ENCODE measurements at regions not wholly inside any gene's neighbourhood (a gene's known extent, or its start where the extent isn't known, plus 50 kb on each side); places are given as distances from the start of the nearest gene placed in this dataset.

DNA sequence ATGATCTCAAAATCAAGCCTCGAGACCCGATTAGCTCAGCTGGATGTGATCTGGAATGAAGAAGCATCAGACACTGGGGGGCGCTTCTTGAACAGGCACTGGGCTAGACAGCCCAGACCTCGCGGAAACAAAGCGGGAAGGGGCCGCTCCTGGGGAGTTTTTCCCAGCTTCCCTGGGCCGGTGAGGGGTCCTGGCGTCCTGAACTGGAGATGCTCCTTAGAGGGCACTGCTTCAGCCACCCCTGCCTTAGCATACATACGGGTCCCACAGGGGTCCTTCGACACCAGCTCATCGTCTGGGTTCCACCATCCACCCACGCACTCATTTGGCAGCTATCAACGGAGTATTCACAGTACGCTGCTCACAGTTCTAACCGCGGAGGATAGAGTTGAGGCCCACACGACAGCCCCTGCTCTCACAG lies 146.7 kb downstream of the TSN start:
- no peak for ATAC-seq

DNA sequence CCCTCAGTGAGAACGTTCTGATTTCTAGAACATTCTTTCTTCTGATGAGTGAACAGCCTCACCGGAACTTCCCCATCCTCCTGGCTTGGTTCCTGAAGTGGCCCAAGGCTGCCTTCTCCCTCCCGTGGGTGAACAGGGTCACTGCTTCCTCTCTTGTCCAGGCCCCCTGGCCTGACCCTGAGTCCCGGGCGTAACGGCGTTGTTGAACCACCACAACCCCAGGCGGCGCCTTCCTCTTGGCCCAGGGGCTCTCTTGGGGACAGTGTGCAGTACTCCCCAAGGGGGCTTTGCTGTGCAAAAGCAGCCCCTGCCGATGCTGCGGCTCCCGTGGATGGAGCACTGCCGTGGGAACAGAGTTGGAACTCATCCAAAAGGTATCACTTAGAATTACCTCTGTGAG lies 147.2 kb downstream of the TSN start:
- ATAC-seq, result no peak

DNA sequence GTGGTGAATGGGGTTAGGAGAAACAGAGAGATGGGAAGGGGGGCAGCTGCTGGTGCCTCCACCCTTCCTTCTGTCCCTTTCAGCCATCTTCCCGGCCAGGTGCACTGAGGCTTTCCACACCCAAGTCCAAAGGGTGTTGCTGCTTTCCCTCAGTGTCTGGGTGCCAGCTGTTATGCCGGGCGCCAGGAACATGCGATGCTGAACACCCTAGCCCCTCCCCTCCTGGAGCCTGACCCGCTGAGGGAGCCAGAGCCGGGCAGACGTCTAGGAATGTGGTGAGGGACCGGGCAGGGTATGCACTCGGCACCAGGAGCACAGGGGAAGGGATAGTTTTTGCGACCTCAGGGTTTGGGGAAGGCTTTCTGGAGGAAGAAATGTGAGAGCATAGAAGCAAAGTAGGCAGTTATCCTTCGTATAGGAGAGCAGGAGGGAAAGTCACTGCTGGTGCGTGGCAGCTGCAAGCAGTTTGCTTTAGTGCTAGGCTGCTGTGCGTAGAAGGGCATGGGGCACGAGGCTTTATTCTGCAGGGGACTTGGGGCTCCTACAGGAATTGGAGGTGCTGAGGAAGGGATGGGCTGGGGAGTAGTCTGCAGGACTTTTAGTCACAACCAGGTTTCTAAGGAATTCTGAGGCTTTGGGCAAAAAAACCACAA lies 147.7 kb downstream of the TSN start:
- no peak for ATAC-seq

DNA sequence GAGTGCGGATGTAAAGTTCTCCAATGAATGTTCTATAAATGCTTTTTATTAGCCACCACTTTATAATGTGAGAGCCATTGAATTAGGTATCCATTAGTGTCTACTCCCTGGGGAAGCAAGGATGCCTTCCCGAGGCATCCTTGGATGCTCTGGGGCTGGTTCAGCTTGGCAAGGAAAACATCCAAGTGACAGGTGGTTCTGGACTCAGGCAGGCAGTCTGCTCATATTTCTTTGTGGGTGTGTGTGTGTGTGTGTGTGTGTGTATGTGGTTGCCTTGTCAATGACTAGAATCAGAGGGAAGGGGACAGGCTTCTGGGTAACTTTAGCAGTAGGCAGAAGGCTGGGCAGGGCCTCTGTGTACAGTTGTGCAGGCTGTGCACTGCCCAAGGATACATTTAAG lies 149.2 kb downstream of the TSN start:
- ATAC-seq, result no peak

DNA sequence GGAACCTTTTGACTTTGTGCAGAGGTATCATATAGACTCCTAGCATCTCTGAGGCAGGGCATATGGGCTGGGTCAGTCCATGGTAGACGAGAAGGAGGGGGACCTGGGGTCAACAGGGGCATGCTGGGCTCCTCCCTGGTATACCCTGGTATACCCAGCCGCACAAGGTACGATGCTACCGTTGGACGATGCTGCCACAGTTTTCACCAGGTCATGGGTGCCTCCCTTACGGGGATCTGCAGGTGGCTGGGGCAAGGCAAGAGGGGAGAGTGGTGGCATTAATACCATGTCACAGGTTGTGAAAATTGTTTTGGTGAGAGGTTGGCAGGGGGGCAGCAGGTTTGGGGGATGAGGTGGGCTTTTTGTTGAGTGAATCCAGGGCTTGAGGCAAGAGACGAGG lies 149.8 kb downstream of the TSN start:
- no peak for ATAC-seq

DNA sequence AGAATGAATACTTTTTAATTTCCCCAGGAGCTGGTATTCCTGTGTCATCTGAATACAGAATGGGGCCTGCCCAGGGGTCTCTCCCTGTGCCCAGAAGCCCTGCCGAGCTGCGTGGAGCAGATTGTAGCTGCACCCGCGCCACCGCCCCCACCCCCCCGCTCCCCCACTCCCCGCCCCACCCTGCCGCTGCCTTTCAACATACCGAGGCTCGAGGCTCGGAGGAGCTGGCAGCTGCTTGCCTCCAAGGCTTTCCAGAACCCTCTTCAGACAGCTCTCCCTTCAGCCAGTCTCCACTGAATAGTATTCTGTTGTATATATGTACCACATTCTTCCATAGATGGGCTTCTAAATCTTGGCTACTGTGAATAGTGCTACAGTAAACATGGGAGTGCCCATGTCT lies 150.7 kb downstream of the TSN start:
- no peak for ATAC-seq

DNA sequence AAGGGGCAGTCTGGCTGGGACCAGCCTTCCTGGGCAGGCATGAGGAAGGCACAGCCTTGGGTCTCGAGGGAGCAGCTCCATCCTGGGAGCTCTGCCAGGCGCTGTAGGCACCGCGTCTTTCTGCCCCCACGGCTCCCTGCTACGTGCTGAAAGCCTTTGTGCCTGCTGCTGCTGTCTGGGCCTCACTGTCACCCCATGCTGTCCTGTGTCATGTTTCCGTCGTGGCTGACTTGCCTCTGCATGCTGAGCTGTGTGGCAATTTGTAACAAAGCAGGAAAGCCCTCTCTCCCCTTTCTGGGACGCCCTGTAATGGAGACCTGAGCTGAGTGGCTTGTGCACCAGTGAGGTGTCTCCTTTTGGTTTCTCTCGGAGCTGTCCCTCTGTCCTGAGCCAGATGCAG lies 152.5 kb downstream of the TSN start:
- ATAC-seq, result no peak

DNA sequence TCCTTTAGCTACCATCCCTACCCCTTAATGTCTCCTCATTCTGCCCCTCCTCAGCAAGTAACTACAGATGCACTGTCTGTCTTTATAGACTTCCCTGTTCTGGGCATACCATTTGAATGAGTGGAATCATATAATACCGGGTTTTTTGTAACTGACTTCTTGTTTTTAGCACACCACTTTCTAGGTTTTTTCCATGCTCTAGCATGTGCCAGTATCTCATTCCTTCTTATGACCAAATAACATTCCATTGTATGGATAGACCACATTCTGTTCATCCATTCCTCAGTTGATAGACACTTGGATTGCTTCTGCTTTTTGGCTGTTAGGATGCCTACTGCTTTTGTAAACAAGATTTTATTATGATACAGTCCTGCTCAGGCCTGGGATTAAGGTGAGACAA lies 154.7 kb downstream of the TSN start:
- ATAC-seq, result no peak

DNA sequence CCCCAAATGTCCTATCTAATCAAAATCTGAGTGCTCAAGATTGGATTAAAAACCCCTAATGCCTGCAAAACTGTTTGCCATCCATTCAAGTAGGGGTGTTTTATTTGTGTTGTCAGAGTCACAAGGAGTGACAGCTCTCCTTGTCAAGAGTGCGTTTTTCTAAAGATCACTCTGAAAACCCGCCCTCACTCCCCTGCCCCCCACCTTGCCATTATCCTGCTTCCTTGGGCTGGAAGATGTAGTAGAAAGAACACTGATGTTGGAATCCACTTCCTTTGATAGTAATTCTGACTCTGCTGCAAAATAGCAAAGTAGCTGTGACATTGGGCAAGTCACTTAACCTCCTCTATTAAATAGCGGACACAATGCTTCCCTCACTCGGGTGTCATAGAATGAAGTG lies 155.6 kb downstream of the TSN start:
- no peak for ATAC-seq

DNA sequence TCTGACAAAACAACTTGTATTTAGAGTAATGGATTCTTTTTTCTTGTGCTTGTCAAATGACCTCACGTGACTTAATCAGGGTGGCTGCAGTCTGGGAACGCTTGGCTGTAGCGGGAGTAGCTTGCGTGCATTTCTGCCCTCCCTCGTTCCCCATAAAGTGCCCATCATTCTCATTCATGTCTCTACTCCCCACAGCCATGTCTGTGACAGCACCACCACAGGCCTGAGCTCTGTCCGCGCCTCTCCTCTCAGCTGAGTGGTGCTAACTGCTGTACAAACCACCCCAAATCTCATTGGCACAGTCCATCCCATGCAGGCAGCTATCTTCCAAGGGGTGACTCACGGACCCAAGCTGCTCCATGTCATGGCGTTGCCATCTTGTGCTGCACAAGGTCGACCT lies 161.7 kb downstream of the TSN start:
- ATAC-seq, result no peak

DNA sequence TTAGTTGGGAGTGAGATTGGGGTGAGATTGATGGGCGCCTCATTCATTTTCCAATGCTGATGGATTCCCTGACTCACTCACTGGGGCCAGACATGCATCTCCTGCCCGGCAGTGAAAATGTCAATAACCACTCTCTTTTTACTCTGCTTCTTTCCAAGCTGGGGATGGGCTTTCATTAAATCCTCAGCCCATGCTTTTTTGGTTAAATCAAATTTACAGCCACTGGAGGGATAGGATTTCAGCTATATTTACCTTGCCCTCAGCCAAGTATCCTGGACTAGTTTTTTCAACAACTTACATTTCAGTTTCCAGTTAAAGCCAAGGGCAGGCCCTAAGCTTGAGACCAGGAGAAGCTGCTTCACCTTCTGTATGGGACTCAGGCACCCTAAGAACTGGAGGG lies 162.8 kb downstream of the TSN start:
- ATAC-seq, result no peak

DNA sequence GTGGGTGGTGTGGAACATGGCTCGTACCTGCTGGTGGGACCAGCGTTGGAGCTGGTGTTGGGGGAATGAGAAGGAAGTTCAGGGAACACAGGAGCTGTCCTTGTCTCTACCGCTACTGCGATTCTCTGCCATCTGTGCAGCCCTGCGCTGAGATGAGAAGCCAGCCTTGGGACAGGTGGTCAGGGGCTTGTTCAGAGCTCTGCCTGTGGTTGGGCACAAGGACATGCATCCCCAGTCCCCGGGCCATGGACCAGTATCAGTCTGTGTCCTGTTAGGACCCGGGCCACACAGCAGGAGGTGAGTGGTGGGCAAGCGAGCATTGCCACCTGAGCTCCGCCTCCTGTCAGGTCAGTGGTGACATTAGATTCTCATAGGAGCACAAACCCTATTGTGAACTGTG lies 164.4 kb downstream of the TSN start:
- no peak for ATAC-seq

DNA sequence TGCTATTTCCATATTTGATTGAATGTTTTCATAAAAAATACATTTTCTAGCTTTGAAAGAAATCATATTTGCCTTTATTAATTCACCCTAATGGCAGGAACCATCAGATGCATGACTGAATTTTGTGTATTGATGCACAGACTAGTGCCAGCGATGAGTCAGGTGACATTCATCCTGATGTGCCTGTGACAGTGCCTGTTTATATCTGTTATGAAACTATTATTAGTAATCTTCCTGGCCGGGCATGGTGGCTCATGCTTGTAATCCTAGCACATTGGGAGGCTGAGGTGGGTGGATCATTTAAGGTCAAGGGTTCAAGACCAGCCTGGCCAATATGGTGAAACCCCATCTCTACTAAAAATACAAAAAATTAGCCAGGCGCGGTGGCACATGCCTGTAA lies 170.0 kb downstream of the TSN start:
- no peak for ATAC-seq

DNA sequence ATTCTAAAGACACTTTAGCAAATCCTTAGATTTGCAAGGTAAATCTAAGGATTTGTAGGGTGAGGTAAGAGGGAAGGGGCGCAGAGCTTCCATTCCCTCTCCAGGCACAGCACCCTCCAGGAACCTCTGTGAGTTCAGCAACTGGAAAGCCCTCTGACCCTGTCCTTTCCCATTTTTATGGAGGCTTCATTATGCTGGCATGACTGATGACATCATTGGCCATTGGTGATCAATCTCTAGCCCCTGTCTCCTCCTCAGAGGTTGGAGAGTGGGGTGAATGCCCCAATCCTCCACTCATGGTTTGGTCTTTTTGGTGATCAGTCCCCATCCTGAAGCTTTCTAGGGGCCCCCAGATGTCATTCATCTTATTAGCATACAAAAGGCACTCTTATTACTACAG lies 187.8 kb downstream of the TSN start:
- ATAC-seq, result no peak

DNA sequence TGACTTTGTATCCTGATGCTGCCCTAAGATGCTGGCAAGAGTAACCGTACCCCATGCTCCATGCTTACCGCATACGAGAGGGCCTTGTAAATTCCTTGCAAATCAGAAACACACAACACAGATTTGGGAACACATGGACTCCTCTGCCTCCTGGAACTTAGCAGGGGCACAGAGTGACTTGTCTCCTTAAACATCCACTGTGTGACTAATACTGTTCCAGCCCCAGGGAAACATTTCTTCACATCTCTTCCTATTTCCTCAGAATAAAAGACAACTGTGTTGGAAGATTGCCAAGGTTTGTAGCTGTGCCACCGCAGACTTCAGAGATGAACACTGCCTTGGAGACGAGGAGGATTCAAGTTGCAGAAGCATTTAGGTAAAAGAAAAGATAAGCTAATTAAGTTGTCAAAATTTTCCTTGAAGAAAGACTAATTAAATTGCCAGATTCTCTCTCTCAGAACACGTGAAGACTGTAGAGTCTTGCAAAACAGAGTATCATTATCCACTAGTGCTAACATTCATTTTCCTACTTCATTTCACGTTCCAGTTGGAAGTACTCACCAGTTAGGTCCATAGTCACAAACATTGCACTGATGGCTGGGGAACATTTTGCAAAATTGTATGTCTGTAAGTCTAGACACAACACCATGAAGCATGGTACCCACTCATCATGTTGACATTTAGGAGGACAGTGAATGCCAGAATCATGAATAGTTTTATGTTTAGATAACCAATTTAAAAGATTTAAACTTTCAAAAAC lies 188.8 kb downstream of the TSN start:
- ATAC-seq, result no peak

DNA sequence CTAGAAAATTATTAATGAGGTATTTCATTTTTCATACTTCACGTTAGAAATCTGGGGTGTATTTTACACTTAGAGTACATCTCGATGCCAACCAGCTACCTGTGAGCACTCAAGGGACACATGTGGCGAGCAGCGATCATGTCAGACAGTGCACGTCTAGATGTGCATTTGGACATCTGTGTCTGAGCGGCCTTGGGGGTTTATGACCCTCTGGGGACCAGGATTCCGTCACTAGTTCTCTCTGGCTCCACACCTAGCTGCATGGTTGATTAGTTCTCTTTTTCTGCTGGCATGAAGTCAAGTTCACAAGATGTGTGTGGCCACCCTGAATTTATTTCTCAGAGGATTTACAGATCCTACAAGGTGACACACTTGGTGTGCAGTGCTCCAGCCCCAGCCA lies 192.2 kb downstream of the TSN start:
- no peak for ATAC-seq

DNA sequence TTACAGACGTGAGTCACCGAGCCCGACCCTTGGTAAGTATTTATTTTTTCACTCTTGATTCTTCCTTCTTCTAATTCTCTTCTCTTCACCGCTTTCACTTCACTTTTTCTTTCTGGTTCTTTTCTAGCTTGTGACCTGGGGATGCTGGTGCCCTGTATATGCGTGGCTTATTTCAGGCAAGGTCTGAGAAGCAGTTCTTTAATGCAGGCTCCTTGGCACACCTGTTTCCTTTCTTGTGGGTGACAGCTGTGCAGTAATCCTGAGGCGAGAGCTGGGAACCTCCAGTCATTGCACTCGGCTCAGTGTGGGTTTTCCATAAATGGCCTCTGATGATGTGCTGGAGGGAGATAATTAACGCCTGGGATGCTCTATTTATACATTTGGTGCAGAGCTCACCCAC lies 193.8 kb downstream of the TSN start:
- no peak for ATAC-seq

DNA sequence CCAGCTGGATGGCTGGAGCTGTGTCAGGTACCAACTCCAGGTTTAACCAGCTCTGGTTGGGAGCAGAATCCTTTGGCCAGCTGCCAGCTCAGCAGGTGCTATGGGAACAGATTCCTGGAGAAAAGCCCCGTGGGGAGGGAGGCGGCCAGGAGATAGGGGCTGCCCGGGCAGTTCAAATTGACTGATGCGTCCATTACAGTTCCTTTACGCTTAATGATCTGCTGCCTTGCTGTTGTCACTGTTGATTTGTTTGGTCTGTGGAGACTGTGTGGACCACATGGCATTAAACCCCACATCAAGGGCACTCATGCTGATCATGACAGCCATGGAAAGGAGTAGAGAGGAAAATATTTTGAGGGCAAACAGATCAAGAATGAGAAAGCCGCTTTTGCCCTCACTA lies 200.0 kb downstream of the TSN start:
- ATAC-seq, result no peak

DNA sequence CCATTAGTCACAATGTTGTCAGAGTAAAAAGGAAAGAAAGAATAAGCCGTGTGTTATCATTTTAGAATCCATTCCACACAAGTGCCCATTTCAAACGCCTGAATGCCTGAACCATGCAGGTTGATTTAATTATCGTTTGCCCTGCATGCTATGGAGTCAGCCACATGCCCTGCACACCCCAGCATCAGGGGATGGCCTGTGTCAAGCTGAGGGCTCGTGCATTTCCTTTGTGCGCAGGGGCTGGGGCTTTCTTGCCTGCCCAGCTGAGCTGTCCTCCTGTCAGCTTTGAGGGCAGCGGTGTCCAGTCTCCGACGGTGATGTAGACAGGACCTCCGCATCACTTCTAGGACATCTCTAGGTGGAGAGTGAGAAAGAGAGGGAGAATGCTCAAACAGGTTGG lies 200.4 kb downstream of the TSN start:
- no peak for ATAC-seq

DNA sequence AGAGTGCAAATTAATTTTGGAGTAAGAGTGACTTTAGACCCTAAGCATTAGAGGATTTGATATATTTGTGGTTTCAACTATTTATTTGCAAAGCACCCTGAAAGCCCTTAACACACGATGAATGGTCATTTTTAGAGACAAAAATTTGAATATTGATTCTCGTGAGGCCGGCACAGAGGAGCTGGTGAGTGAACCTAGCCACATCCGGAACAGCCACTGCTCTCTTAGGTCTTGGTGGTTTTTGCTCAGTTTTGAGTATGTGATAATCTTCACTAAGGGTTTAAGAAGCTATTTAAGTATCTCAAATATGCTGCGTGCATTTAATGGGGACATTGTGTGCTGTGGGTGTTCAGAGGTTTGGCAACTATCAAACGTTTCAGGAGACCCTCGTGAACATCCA lies 204.8 kb downstream of the TSN start:
- ATAC-seq, result no peak

DNA sequence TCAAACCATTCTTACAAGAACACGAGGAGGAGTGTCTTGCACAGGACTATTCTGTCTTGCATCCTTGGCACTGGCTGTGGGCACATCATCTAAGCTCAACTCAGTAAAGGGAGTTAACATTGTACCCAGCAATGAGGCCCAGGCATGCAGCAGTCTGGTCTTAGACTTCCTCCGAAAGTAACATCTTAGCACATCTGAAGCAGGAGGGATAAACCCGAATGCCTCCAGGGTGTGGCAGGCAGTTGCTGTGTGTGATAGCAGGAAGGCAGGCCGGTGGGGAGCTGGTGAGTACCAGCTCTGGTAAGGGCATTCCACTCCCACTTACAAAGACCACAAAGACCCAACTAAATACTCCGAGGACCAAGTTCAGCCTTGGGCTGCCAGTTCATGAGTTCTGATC lies 206.3 kb downstream of the TSN start:
- ATAC-seq, result no peak

DNA sequence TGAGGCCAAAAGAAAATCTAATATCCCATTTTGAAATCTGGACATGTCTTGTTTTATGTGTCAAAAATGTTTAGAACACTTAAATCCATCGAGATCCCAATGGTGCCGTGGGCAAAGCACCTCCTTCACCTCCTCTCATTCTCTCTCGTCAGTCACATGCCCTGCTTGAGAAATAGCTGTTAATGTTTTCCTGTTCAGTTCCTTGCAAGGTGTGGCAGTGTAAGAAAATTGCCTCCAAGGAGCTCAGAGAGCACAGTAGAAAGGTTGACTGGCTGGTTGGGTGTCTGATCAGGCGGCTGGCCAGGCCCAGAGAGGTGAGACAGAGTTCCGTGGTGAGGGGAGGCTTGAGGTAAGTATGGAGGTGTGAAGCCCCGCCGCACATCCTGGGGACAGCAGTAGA lies 210.2 kb downstream of the TSN start:
- ATAC-seq, result no peak

DNA sequence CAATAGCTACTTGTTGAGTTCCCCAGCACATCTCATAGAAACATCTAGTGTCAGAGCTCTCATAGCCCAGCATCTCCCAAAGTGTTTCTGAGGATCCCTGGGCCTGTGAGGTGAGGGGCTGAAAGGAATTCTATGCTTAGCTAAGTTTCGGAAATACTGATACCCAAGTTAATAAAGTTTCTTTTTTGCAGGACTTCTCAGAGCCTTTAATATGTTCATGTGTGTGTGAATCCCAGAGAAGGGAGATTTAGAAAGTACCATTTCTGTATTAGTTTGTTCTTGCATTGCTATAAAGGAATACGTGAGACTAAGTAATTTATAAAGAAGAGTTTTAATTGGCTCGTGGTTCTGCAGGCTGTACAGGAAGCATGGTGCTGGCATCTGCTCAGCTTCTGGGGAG lies 211.2 kb downstream of the TSN start:
- ATAC-seq, result no peak

DNA sequence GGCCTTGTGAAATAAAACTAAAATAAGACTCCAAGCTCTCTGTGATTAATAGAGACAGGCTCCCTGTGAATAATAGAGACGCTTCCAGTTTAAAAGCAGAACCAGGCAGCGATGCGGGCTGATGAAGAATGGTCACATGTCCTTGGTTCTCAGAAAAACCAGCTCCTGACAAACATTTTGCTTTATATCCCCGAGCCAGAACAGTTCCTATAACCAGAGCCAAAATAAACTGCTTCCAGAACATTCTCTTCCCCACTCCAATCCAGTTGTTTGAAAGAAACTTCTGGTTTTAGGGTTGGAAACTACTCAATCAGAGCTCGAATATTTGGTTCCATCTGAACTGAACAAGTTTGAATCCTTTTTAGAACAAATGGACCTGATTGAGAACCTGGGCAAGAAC lies 213.7 kb downstream of the TSN start:
- no peak for ATAC-seq

All from esophagus mucosa (tissue), 1 donor.